HCT116 (cell line): ENCODE measurements at regions not wholly inside any gene's neighbourhood (a gene's known extent, or its start where the extent isn't known, plus 50 kb on each side); places are given as distances from the start of the nearest gene placed in this dataset.

Source experiments
- ATAC-seq: fragments of 200-7000 bp; cut with Tn5 transposase; 2 replicates; pipeline ENCODE4 v1.9.1; 2020; ENCODE audit warnings: mild to moderate bottlenecking, moderate library complexity
- BruUV-seq: library from RNA; stranded (reverse); fragments of 400-500 nt; replicated peaks from 2 replicates; lab custom pipeline; 2021; lab: Mats Ljungman, UMichigan
- CTCF ChIA-PET: fragments of 300-600 bp; sonication (Branson Sonifier 250); formaldehyde crosslinking; loops from one replicate; lab custom pipeline; 2021; ENCODE audit warnings: antibody characterized with exemption; lab: Charles Lee
- POLR2A ChIA-PET: fragments of 300-600, 350-600 bp; sonication (Branson Sonifier 250); formaldehyde crosslinking; loops from one replicate; lab custom pipeline; 2021; ENCODE audit warnings: antibody characterized with exemption; lab: Charles Lee
- RAD21 ChIA-PET, 2 experiments: fragments of 300-600 bp; sonication (Branson Sonifier 250); formaldehyde crosslinking; loops; one replicate each; lab custom pipeline; 2023; ENCODE audit warnings: low total read pairs in 2 of 2; ENCODE audit not compliant: uncharacterized antibody in 2 of 2, unreplicated experiment in 2 of 2, low non-redundant PET in 1 of 2; lab: Charles Lee
- DNase-seq: peaks from one replicate; pipeline ENCODE4 v3.0.0-alpha.2; 2010; ENCODE audit warnings: low read depth, low spot score
- H2AFZ ChIP-seq: fragments of 200-600 bp; shearing (Covaris generic), sonication (generic); 2 replicates; pipeline ENCODE4 v1.6.1; 2017; ENCODE audit warnings: low read depth, mixed run types, mixed read lengths, antibody characterized with exemption, low read length; ENCODE audit not compliant: poor library complexity, severe bottlenecking
- H3K27ac ChIP-seq: 2 replicates; pipeline ENCODE4 v1.5.1; 2012; ENCODE audit warnings: low read depth, low read length
- H3K27me3 ChIP-seq: fragments of 200-600 bp; sonication (generic); 2 replicates; pipeline ENCODE4 v1.6.1; 2016; ENCODE audit warnings: mixed run types, low read length, mixed read lengths; ENCODE audit not compliant: insufficient read depth
- H3K36me3 ChIP-seq, 2 experiments: fragments of 200-500 bp in 1 of 2; fragments of 200-600 bp in 1 of 2; sonication (Bioruptor generic) in 1 of 2; sonication (generic) in 1 of 2; 2 replicates each; pipeline versions ENCODE4 v1.5.1 to v1.6.1; 2014 to 2016; ENCODE audit warnings: low read length in 2 of 2, inconsistent platforms in 1 of 2, mixed read lengths in 1 of 2, mixed run types in 1 of 2; ENCODE audit not compliant: insufficient read depth in 2 of 2, control insufficient read depth in 1 of 2
- H3K4me1 ChIP-seq, 2 experiments: fragments of 200-600 bp in 1 of 2; sonication (generic) in 1 of 2; 2 replicates each; pipeline versions ENCODE4 v1.5.1 to v1.6.1; 2012 to 2017; ENCODE audit warnings: low read length in 2 of 2, inconsistent platforms in 1 of 2, mild to moderate bottlenecking in 1 of 2, mixed read lengths in 1 of 2, mixed run types in 1 of 2, moderate library complexity in 1 of 2; ENCODE audit not compliant: insufficient read depth in 2 of 2, control insufficient read depth in 1 of 2
- H3K4me2 ChIP-seq: fragments of 200-600 bp; sonication (generic); 2 replicates; pipeline ENCODE4 v1.6.1; 2017; ENCODE audit warnings: mixed run types, low read length, mixed read lengths
- H3K4me3 ChIP-seq, 2 experiments: fragments of 200-600 bp in 1 of 2; sonication (generic) in 1 of 2; replicated peaks in 1 of 2; 2 replicates each; pipeline ENCODE4 v1.5.1; 2011 to 2016; ENCODE audit warnings: low read length in 2 of 2, control low read depth in 1 of 2, low read depth in 1 of 2, mild to moderate bottlenecking in 1 of 2, mixed read lengths in 1 of 2, mixed run types in 1 of 2
- H3K79me2 ChIP-seq: fragments of 200-600 bp; sonication (generic); 2 replicates; pipeline ENCODE4 v1.6.1; 2017; ENCODE audit warnings: mild to moderate bottlenecking, mixed run types, low read length, moderate library complexity, mixed read lengths; ENCODE audit not compliant: insufficient read depth
- H3K9ac ChIP-seq: fragments of 200-600 bp; sonication (generic); 2 replicates; pipeline ENCODE4 v1.6.1; 2016; ENCODE audit warnings: low read length, mixed read lengths
- H3K9me2 ChIP-seq: fragments of 200-600 bp; sonication (generic), shearing (Covaris generic); 2 replicates; pipeline ENCODE4 v1.6.1; 2017; ENCODE audit warnings: mixed run types, mild to moderate bottlenecking, moderate library complexity; ENCODE audit not compliant: insufficient read depth
- H3K9me3 ChIP-seq, 2 experiments: fragments of 200-500 bp in 1 of 2; fragments of 200-600 bp in 1 of 2; sonication (Bioruptor generic) in 1 of 2; sonication (generic) in 1 of 2; 2 replicates each; pipeline ENCODE4 v1.6.1; 2014 to 2017; ENCODE audit warnings: low read length in 2 of 2, mixed read lengths in 2 of 2, inconsistent platforms in 1 of 2, low read depth in 1 of 2, mild to moderate bottlenecking in 1 of 2, mixed run types in 1 of 2, moderate library complexity in 1 of 2; ENCODE audit not compliant: control insufficient read depth in 1 of 2, insufficient read depth in 1 of 2
- H4K20me1 ChIP-seq: fragments of 200-600 bp; sonication (generic), shearing (Covaris generic); 2 replicates; pipeline ENCODE4 v1.6.1; 2017; ENCODE audit warnings: mixed run types, mild to moderate bottlenecking, moderate library complexity; ENCODE audit not compliant: insufficient read depth
- CEBPB ChIP-seq: IDR thresholded peaks from 2 replicates; pipeline ENCODE4 v1.6.1; 2012; ENCODE audit warnings: low read depth
- FOSL1 ChIP-seq: IDR thresholded peaks from 2 replicates; pipeline ENCODE4 v1.6.1; 2012; ENCODE audit warnings: low read depth
- JUND ChIP-seq: IDR thresholded peaks from 2 replicates; pipeline ENCODE4 v1.6.1; 2012
- POLR2AphosphoS5 ChIP-seq: IDR thresholded peaks from 2 replicates; pipeline ENCODE4 v1.6.1; 2011; ENCODE audit warnings: mild to moderate bottlenecking, low read depth, low read length, moderate library complexity
- RAD21 ChIP-seq: IDR thresholded peaks from 2 replicates; pipeline ENCODE4 v1.6.1; 2012; ENCODE audit warnings: low read depth, mild to moderate bottlenecking
- SP1 ChIP-seq: IDR thresholded peaks from 2 replicates; pipeline ENCODE4 v1.6.1; 2012; ENCODE audit warnings: low read depth
- ZBTB33 ChIP-seq: IDR thresholded peaks from 2 replicates; pipeline ENCODE4 v1.6.1; 2011; ENCODE audit warnings: mild to moderate bottlenecking, low read length, moderate library complexity; ENCODE audit not compliant: insufficient replicate concordance; ENCODE audit errors: extremely low read depth
- ZFX ChIP-seq: fragments of 450-650 bp; IDR thresholded peaks from 2 replicates; pipeline ENCODE4 v1.6.1; 2017
- intact Hi-C: fragments of 100-400 bp; cut with micrococcal nuclease; formaldehyde crosslinking; loops from 2 replicates; pipeline ENCODE4 v1.10.0; 2022

DNA sequence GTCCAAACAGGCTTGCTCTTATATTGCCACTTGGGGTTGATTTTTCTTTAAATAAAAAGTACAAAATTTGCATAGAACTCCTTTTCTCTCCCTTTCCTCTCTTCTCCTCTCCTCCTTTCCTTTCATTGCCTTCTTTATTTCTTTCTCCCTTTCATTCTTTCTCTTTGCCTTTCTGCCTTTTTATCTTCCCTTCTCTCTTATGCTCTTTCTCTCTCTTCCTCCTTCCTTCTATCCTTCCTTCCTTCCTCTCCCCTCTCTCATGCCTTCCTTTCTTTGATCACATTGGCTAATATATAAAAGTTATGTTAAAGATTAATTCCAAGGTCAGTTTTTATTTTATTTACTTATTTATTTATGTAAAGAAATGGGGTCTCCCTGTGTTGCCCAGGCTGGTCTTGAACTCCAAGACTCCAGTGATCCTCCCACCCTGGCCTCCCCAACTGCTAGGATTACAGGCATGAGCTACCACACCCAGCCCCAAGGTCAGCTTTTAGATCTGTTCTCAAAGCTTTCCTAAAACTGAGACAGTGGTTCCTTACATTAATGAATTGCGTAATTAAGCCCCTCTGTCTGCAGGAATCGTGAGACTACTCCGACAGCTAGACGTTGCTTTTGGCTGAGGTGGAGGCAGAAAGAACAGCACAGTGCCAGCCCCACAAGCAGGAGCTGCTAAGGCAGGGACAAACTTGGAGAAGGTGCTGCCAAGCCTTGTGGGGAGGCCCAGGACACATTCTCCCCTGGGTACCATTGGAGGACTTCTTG, 361.9 kb downstream of the SIPA1L2 start:
- intact Hi-C loops: no loop called here
- TF ChIP-seq POLR2AphosphoS5 (no peak), ZBTB33 (no peak), ZFX (no peak), RAD21 (no peak), SP1 (no peak), JUND (no peak), CEBPB (no peak), FOSL1 (no peak)
- CTCF ChIA-PET: no interaction called here

More for the DNA sequence above, 361.9 kb downstream of the SIPA1L2 start:
- no peaks in the 10 kb centered on the region for H3K9me3 ChIP-seq
- DNase-seq: no peak
- RAD21 ChIA-PET: no interaction called here
- H3K9ac ChIP-seq: no peak overlapping the region
- no peak overlapping the region for H2AFZ ChIP-seq
- H3K4me3 ChIP-seq: no peak overlapping the region
- ATAC-seq: no peak
- no peaks in the 10 kb centered on the region for H3K27me3 ChIP-seq
- no peak overlapping the region for H3K4me2 ChIP-seq
- no peaks in the 10 kb centered on the region for H3K4me1 ChIP-seq
- POLR2A ChIA-PET: no interaction called here
- H3K27ac ChIP-seq: no peak overlapping the region
- H3K9me2 ChIP-seq: no peaks in the 10 kb centered on the region
- H3K36me3 ChIP-seq: no peaks in the 10 kb centered on the region
- BruUV-seq: no TSS peak
- no peaks in the 10 kb centered on the region for H4K20me1 ChIP-seq
- H3K79me2 ChIP-seq: no peaks in the 10 kb centered on the region
